SK-N-SH treated with all-trans-retinoic acid at 6 μM for 48 hours (cell line): ENCODE measurements at regions not wholly inside any gene's neighbourhood (a gene's known extent, or its start where the extent isn't known, plus 50 kb on each side); places are given as distances from the start of the nearest gene placed in this dataset.

Experiments
- ATAC-seq: fragments of 200-7000 bp; cut with Tn5 transposase; 3 replicates; pipeline ENCODE4 v1.9.1; 2020; ENCODE audit warnings: mild to moderate bottlenecking, moderate library complexity
- ARNTL ChIP-seq: fragments of 450-650 bp; formaldehyde crosslinking; IDR thresholded peaks from 2 replicates; pipeline ENCODE4 v1.5.0; 2020; ENCODE audit warnings: low read depth, mild to moderate bottlenecking, moderate library complexity, borderline replicate concordance
- CSDC2 ChIP-seq: fragments of 250-450 bp; sonication (Bioruptor Pico); IDR thresholded peaks from 2 replicates; pipeline ENCODE4 v1.5.0; 2020; ENCODE audit warnings: mild to moderate bottlenecking, moderate library complexity
- CSRNP3 ChIP-seq: fragments of 250-450 bp; sonication (Bioruptor Pico); IDR thresholded peaks from 2 replicates; pipeline ENCODE4 v1.5.1; 2021; ENCODE audit warnings: mild to moderate bottlenecking, moderate library complexity
- ESRRG ChIP-seq: fragments of 250-450 bp; sonication (Bioruptor Pico); IDR thresholded peaks from 2 replicates; pipeline ENCODE4 v1.6.1; 2021; ENCODE audit warnings: mild to moderate bottlenecking
- OSR1 ChIP-seq: fragments of 250-450 bp; sonication (Bioruptor Pico); IDR thresholded peaks from 2 replicates; pipeline ENCODE4 v1.8.0; 2022; ENCODE audit warnings: moderate library complexity, mild to moderate bottlenecking, inconsistent platforms
- PATZ1 ChIP-seq: fragments of 250-450 bp; sonication (Bioruptor Pico); IDR thresholded peaks from 2 replicates; pipeline ENCODE4 v1.8.0; 2020; ENCODE audit warnings: mild to moderate bottlenecking, moderate library complexity, borderline replicate concordance
- PPARA ChIP-seq: fragments of 250-450 bp; sonication (Bioruptor Pico); IDR thresholded peaks from 2 replicates; pipeline ENCODE4 v1.5.0; 2020; ENCODE audit warnings: mild to moderate bottlenecking, borderline replicate concordance
- RARB ChIP-seq: fragments of 250-450 bp; sonication (Bioruptor Pico); IDR thresholded peaks from 2 replicates; pipeline ENCODE4 v1.8.0; 2021; ENCODE audit warnings: mild to moderate bottlenecking, moderate library complexity
- SNAI2 ChIP-seq: fragments of 250-450 bp; sonication (Bioruptor Pico); IDR thresholded peaks from 2 replicates; pipeline ENCODE4 v1.5.0; 2020; ENCODE audit warnings: mild to moderate bottlenecking, moderate library complexity
- TCF4 ChIP-seq: fragments of 250-450 bp; sonication (Bioruptor Pico); IDR thresholded peaks from 2 replicates; pipeline ENCODE4 v1.8.0; 2021; ENCODE audit warnings: mild to moderate bottlenecking, moderate library complexity, borderline replicate concordance
- TOX ChIP-seq: fragments of 250-450 bp; sonication (Bioruptor Pico); IDR thresholded peaks from 2 replicates; pipeline ENCODE4 v1.8.0; 2021; ENCODE audit warnings: mild to moderate bottlenecking, moderate library complexity, borderline replicate concordance
- ZC3H10 ChIP-seq: fragments of 250-450 bp; sonication (Bioruptor Pico); IDR thresholded peaks from 2 replicates; pipeline ENCODE4 v1.5.1; 2021; ENCODE audit warnings: mild to moderate bottlenecking, moderate library complexity
- ZFP3 ChIP-seq: fragments of 250-450 bp; sonication (Bioruptor Pico); IDR thresholded peaks from 2 replicates; pipeline ENCODE4 v1.5.0; 2020; ENCODE audit warnings: mild to moderate bottlenecking, moderate library complexity
- ZFP30 ChIP-seq: fragments of 450-650 bp; formaldehyde crosslinking; IDR thresholded peaks from 2 replicates; pipeline ENCODE4 v1.5.0; 2022; ENCODE audit warnings: mild to moderate bottlenecking, moderate library complexity
- ZNF70 ChIP-seq: fragments of 450-650 bp; formaldehyde crosslinking; IDR thresholded peaks from 2 replicates; pipeline ENCODE4 v1.5.0; 2020; ENCODE audit warnings: mild to moderate bottlenecking, moderate library complexity
- ZNF8 ChIP-seq: fragments of 450-650 bp; formaldehyde crosslinking; IDR thresholded peaks from 2 replicates; pipeline ENCODE4 v1.5.0; 2020; ENCODE audit warnings: mild to moderate bottlenecking, moderate library complexity
- TF ChIP-seq, protein P1 (sequence below): fragments of 250-450 bp; sonication (Bioruptor Pico); IDR thresholded peaks from 2 replicates; pipeline ENCODE4 v1.5.1; 2020; ENCODE audit warnings: low read depth, mild to moderate bottlenecking, moderate library complexity
- TF ChIP-seq, protein P2 (sequence below): fragments of 250-450 bp; sonication (Bioruptor Pico); IDR thresholded peaks from 2 replicates; pipeline ENCODE4 v1.5.0; 2020; ENCODE audit warnings: mild to moderate bottlenecking, moderate library complexity
- TF ChIP-seq, protein P3 (sequence below): fragments of 250-450 bp; sonication (Bioruptor Pico); IDR thresholded peaks from 2 replicates; pipeline ENCODE4 v1.8.0; 2021; ENCODE audit warnings: low read depth, mild to moderate bottlenecking, moderate library complexity, borderline replicate concordance

- TF ChIP-seq OSR1 = peak; percentile 81; the same call in 1 of the 2 replicates
- TF ChIP-seq ZFP3 = no peak
- peak; percentile 86 for ATAC-seq
These were observed 118.0 kb downstream of the SNX19 start for GRCh38 chr11:130798280-130798679.

DNA sequence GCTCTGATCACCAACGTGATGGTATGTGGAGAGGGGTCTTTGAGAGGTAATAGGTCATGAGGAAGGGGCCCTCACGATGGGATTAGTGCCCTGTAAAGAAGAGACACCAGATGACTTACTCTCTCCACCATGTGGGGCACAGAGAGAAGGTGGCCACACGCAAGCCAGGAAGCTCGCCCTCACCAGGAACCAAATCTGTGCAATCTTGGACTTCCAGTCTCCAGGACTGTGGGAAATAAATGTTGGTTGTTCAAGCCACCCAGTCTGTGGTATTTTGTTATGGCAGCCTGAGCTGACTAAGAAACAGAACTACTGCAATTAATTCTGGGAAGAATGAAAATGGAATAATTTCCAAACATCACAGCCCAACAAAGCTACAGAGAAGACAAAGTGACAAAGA lies 117.5 kb downstream of the SNX19 start:
- TF ChIP-seq ESRRG (CRISPR knock-in tag) (no peak), SNAI2 (CRISPR knock-in tag) (no peak), CSRNP3 (CRISPR knock-in tag) (no peak), TCF4 (CRISPR knock-in tag) (no peak), PATZ1 (CRISPR knock-in tag) (no peak), ZNF70 (CRISPR knock-in tag) (no peak)
- TF ChIP-seq, all 23 proteins: peak for 0
- ATAC-seq = no peak

DNA sequence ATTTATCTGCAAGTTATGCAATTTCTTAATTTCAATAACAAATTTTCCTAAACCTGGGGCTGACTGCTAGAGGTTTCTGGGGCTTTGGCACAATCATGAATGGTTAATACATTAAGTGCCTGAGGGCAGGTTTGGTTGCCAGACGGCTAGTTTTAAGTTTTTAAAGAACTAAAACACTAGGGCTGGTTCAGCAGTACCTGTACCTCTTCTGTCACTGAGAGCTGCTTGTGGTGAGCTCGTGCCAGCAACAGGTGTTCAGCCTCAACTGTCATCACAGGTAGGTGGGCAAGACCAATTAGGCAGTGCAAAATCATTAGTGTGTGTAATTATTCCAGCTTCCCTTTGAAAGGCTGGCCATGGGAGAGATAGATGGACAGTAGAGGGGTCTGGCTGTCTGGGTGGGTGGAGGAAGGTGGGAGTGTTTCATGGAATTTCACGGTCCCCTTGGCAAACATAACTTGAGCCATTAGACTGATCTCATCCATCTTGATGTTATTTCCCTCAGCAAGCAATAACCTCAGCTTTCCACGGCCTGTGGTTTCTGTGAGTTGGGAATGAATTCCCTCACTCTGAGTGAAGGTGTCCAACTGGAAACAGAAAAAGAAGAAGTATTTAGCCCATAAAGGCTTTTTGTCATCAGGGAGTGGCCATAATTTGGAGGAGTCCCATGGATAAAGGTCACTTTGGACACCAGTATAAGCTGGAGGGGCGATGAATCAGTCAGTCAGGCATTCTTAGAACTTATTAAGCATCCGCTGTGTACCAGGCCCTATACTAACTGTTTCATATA lies 114.8 kb downstream of the SNX19 start:
- no peak for TF ChIP-seq ZFP3
- no peak for TF ChIP-seq ZNF8 (CRISPR knock-in tag)
- TF ChIP-seq, all 23 proteins: peak for 0
- ATAC-seq = no peak; the same call in 2 of the 3 replicates

- TF ChIP-seq PPARA (CRISPR knock-in tag) (no peak), ZC3H10 (CRISPR knock-in tag) (no peak), ZFP30 (CRISPR knock-in tag) (no peak), RARB (CRISPR knock-in tag) (no peak), ZFP3 (no peak), SNAI2 (CRISPR knock-in tag) (no peak), ZNF70 (CRISPR knock-in tag) (no peak), CSRNP3 (CRISPR knock-in tag) (no peak), TOX (CRISPR knock-in tag) (no peak), OSR1 (no peak), ARNTL (no peak), PATZ1 (CRISPR knock-in tag) (no peak), CSDC2 (CRISPR knock-in tag) (no peak), ESRRG (CRISPR knock-in tag) (no peak)
- TF ChIP-seq, protein P1, sequence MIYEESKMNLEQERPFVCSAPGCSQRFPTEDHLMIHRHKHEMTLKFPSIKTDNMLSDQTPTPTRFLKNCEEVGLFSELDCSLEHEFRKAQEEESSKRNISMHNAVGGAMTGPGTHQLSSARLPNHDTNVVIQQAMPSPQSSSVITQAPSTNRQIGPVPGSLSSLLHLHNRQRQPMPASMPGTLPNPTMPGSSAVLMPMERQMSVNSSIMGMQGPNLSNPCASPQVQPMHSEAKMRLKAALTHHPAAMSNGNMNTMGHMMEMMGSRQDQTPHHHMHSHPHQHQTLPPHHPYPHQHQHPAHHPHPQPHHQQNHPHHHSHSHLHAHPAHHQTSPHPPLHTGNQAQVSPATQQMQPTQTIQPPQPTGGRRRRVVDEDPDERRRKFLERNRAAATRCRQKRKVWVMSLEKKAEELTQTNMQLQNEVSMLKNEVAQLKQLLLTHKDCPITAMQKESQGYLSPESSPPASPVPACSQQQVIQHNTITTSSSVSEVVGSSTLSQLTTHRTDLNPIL = no peak
- TF ChIP-seq, protein P2, sequence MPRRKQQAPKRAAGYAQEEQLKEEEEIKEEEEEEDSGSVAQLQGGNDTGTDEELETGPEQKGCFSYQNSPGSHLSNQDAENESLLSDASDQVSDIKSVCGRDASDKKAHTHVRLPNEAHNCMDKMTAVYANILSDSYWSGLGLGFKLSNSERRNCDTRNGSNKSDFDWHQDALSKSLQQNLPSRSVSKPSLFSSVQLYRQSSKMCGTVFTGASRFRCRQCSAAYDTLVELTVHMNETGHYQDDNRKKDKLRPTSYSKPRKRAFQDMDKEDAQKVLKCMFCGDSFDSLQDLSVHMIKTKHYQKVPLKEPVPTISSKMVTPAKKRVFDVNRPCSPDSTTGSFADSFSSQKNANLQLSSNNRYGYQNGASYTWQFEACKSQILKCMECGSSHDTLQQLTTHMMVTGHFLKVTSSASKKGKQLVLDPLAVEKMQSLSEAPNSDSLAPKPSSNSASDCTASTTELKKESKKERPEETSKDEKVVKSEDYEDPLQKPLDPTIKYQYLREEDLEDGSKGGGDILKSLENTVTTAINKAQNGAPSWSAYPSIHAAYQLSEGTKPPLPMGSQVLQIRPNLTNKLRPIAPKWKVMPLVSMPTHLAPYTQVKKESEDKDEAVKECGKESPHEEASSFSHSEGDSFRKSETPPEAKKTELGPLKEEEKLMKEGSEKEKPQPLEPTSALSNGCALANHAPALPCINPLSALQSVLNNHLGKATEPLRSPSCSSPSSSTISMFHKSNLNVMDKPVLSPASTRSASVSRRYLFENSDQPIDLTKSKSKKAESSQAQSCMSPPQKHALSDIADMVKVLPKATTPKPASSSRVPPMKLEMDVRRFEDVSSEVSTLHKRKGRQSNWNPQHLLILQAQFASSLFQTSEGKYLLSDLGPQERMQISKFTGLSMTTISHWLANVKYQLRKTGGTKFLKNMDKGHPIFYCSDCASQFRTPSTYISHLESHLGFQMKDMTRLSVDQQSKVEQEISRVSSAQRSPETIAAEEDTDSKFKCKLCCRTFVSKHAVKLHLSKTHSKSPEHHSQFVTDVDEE (CRISPR knock-in tag) = no peak
- TF ChIP-seq, protein P3, sequence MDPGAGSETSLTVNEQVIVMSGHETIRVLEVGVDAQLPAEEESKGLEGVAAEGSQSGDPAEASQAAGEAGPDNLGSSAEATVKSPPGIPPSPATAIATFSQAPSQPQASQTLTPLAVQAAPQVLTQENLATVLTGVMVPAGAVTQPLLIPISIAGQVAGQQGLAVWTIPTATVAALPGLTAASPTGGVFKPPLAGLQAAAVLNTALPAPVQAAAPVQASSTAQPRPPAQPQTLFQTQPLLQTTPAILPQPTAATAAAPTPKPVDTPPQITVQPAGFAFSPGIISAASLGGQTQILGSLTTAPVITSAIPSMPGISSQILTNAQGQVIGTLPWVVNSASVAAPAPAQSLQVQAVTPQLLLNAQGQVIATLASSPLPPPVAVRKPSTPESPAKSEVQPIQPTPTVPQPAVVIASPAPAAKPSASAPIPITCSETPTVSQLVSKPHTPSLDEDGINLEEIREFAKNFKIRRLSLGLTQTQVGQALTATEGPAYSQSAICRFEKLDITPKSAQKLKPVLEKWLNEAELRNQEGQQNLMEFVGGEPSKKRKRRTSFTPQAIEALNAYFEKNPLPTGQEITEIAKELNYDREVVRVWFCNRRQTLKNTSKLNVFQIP = no peak
- ATAC-seq = no peak
These were observed 113.7 kb downstream of the SNX19 start for GRCh38 chr11:130802567-130802966.
